CD8-positive, alpha-beta memory T cell (primary cell): ENCODE measurements at regions not wholly inside any gene's neighbourhood (a gene's known extent, or its start where the extent isn't known, plus 50 kb on each side); places are given as distances from the start of the nearest gene placed in this dataset.
A peak's percentile ranks its signal among the peaks of the same experiment; 100 is the strongest.
"Not testable (repeated sequence)": the region's sequence is repeated elsewhere in the genome, so short reads cannot be mapped to it uniquely, and the experiment has no call there.

Experiments used
- CTCF ChIA-PET: fragments of 350-600 bp; sonication (Branson Sonifier 250); formaldehyde crosslinking; loops from one replicate; lab custom pipeline; 2021; ENCODE audit warnings: antibody characterized with exemption; lab: Charles Lee
- POLR2A ChIA-PET: fragments of 350-600 bp; sonication (Branson Sonifier 250); formaldehyde crosslinking; loops from one replicate; lab custom pipeline; 2021; ENCODE audit warnings: antibody characterized with exemption; lab: Charles Lee
- DNase-seq, 5 donors: peaks; one replicate each; pipeline versions ENCODE4 v3.0.0 to v3.0.0-alpha.2; 2020 to 2022; ENCODE audit warnings: mixed read lengths in 1 of 5
- H3K27ac ChIP-seq: one replicate; pipeline ENCODE4 v1.7.0; 2013; ENCODE audit warnings: low read depth, mild to moderate bottlenecking, low read length, moderate library complexity
- H3K27me3 ChIP-seq: 2 replicates; pipeline ENCODE4 v1.7.0; 2013; ENCODE audit warnings: low read length, mild to moderate bottlenecking; ENCODE audit not compliant: insufficient read depth, poor library complexity, severe bottlenecking
- H3K36me3 ChIP-seq: 2 replicates; pipeline ENCODE4 v1.7.0; 2013; ENCODE audit warnings: mild to moderate bottlenecking, low read length, moderate library complexity; ENCODE audit not compliant: insufficient read depth
- H3K4me1 ChIP-seq: 2 replicates; pipeline ENCODE4 v1.7.0; 2013; ENCODE audit warnings: mild to moderate bottlenecking, low read length, moderate library complexity; ENCODE audit not compliant: insufficient read depth
- H3K4me3 ChIP-seq: 2 replicates; pipeline ENCODE4 v1.7.0; 2013; ENCODE audit warnings: mild to moderate bottlenecking, low read length
- H3K9me3 ChIP-seq: 2 replicates; pipeline ENCODE4 v1.7.0; 2013; ENCODE audit warnings: mild to moderate bottlenecking, low read length
- H3K27ac Mint-ChIP-seq, 8 donors: one replicate each; pipeline ENCODE4 v1.8.0; 2020 to 2021; ENCODE audit warnings: mixed read lengths in 8 of 8, mild to moderate bottlenecking in 6 of 8, inconsistent platforms in 3 of 8, moderate library complexity in 3 of 8
- H3K27me3 Mint-ChIP-seq, 2 donors: one replicate each; pipeline ENCODE4 v1.8.0; 2020 to 2021; ENCODE audit warnings: mixed read lengths in 2 of 2, mild to moderate bottlenecking in 1 of 2, moderate library complexity in 1 of 2
- H3K36me3 Mint-ChIP-seq, 3 donors: one replicate each; pipeline ENCODE4 v1.8.0; 2020 to 2021; ENCODE audit warnings: mixed read lengths in 3 of 3, inconsistent platforms in 1 of 3, mild to moderate bottlenecking in 1 of 3
- H3K4me1 Mint-ChIP-seq, 3 donors: one replicate each; pipeline ENCODE4 v1.8.0; 2020 to 2021; ENCODE audit warnings: mixed read lengths in 3 of 3, inconsistent platforms in 1 of 3, mild to moderate bottlenecking in 1 of 3
- H3K4me3 Mint-ChIP-seq, 7 donors: one replicate each; pipeline ENCODE4 v1.8.0; 2020 to 2021; ENCODE audit warnings: mixed read lengths in 7 of 7, mild to moderate bottlenecking in 6 of 7, moderate library complexity in 4 of 7, inconsistent platforms in 2 of 7
- H3K9me3 Mint-ChIP-seq, 5 donors: one replicate each; pipeline ENCODE4 v1.8.0; 2020 to 2022; ENCODE audit warnings: mixed read lengths in 5 of 5, mild to moderate bottlenecking in 3 of 5, moderate library complexity in 2 of 5, inconsistent platforms in 1 of 5

DNA sequence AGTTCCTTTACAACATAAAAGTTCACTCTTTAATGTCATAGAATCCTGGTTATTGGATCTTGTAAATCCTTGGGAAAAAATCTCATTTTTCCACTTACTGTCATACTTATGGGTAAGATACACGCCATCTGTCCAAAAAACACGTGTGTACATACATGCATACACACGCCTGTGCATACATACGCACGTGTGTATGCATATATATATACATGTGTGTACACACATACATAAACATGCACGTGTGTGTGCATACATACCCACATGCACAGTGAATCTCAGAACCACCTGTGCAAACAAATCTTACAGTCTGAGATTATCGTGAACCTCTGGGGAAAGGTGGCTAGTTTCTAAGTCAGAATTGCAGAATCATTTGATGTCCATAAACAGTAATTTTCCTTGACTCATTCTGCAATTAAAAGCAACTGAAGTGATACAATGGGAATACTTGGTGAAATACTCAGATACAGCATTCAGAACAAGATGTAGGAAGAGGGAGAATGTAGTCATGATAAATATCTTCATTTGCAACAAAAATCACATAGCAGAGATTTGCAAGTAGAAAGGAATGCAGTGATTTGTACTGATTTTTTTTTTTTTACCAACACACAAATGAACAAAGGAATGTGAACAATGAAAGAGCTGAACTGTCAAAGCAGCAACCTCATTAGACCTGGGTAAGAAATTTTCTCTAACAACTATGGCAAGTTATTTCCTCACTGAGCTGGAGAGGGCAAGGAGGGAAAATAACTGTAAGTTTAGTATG, 160.6 kb upstream of the POU1F1 start:
- H3K4me3 Mint-ChIP-seq: no peak overlapping the region
- H3K27me3 Mint-ChIP-seq: no peaks in the 10 kb centered on the region
- Histone ChIP-seq H3K27me3 (no peaks in the 10 kb centered on the region), H3K4me1 (no peaks in the 10 kb centered on the region), H3K36me3 (no peaks in the 10 kb centered on the region), H3K4me3 (no peak overlapping the region), H3K27ac (no peak overlapping the region), H3K9me3 (no peaks in the 10 kb centered on the region)
- POLR2A ChIA-PET: no interaction called here
- CTCF ChIA-PET: no interaction called here
- no peaks in the 10 kb centered on the region for H3K4me1 Mint-ChIP-seq
- DNase-seq: no peak
- H3K27ac Mint-ChIP-seq: no peak overlapping the region
- peaks cover 0 to 2% (median 0%) of the 10 kb centered on the region in 5 donors for H3K9me3 Mint-ChIP-seq
- H3K36me3 Mint-ChIP-seq: no peaks in the 10 kb centered on the region

DNA sequence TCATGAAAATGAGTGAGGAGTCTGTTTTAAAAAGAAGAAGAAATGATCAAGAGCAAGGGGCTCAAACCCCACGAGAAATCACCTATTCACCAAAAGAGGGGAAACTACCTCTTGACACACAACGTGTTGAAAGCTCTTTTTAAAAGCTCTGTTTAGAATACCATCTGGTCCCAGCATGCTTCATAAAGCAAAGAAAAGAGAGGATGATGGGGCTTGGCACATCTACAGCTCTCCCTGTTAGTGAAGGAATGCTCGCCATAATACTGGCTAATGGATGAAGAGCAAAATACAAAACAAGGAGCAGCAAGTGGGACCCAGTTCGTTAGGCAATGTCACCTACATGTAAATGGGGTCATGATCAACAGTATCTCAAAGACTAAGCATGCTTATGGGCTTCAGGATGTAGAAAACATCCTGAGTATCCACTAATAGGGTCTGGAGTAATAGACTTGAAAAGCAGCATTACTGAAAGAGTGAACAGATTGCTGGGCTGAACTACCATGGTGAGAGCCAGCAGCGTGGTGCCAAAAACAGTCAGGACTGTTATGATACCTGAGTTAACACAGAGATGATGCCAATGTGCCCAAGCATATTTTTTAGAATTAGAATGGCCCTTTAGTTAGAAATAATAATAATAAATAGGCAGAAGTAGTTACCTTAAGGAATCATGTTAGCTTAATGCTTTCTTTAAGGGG, 159.7 kb upstream of the POU1F1 start:
- no peaks in the 10 kb centered on the region for H3K36me3 Mint-ChIP-seq
- H3K4me3 Mint-ChIP-seq: no peak overlapping the region
- DNase-seq: no peak
- H3K9me3 ChIP-seq: no peaks in the 10 kb centered on the region
- no peaks in the 10 kb centered on the region for H3K27me3 ChIP-seq
- H3K4me3 ChIP-seq: no peak overlapping the region
- H3K4me1 ChIP-seq: no peaks in the 10 kb centered on the region
- H3K27ac Mint-ChIP-seq: peak overlapping the region in 1 of 8 donors; percentile 47
- POLR2A ChIA-PET: no interaction called here
- H3K27me3 Mint-ChIP-seq: no peaks in the 10 kb centered on the region
- no peaks in the 10 kb centered on the region for H3K36me3 ChIP-seq
- CTCF ChIA-PET: no interaction called here
- no peaks in the 10 kb centered on the region for H3K4me1 Mint-ChIP-seq
- peaks cover 0 to 2% (median 0%) of the 10 kb centered on the region in 5 donors for H3K9me3 Mint-ChIP-seq
- no peak overlapping the region for H3K27ac ChIP-seq

DNA sequence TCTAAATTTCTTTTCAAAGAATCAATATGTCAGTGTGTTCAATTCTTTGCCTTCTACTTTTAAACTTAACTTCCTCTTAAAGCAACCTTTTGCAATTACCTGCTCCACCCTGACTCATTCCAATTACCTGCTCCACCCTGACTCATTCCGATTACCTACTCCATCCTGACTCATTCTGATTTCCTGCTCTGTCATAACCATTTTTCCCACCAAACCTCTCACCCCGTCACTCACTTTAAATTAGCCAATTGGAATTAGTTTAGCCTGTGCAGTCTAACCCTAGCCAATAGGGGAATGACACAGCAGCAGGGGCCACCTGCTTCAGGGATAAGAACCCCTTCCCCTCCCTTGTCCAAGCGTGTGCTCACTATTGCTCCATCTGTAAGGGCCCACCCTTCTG, 157.1 kb upstream of the POU1F1 start:
- DNase-seq, H3K4me1 ChIP-seq, POLR2A ChIA-PET, H3K4me1 Mint-ChIP-seq, H3K36me3 ChIP-seq, H3K27me3 ChIP-seq, H3K27ac Mint-ChIP-seq, H3K9me3 Mint-ChIP-seq, H3K27me3 Mint-ChIP-seq, H3K4me3 Mint-ChIP-seq, CTCF ChIA-PET, H3K27ac ChIP-seq, H3K4me3 ChIP-seq, H3K36me3 Mint-ChIP-seq, H3K9me3 ChIP-seq: not testable (repeated sequence)

DNA sequence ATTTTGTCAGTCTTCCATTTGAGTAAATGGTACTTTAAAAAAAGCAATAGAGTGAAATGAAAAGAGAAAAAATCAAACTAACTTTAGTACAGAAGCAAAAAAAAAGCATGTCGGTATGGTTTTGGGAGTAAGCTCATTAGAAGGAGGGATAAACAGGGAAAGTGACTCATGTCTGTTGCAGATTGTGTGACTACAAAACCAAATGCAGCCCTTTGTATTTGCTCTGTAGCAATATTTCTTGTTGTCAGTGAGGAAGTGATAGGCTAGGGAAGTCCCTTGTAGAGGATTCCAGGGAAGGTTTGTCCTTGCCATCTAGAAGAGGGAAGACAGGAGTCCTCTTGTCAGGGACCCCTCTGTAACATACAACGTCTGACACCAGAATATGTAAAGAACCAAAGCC, 150.5 kb upstream of the POU1F1 start:
- no peaks in the 10 kb centered on the region for H3K9me3 Mint-ChIP-seq
- H3K27me3 ChIP-seq: no peaks in the 10 kb centered on the region
- no peaks in the 10 kb centered on the region for H3K36me3 ChIP-seq
- H3K9me3 ChIP-seq: no peaks in the 10 kb centered on the region
- POLR2A ChIA-PET: no interaction called here
- H3K36me3 Mint-ChIP-seq: no peaks in the 10 kb centered on the region
- no peaks in the 10 kb centered on the region for H3K4me1 ChIP-seq
- no peak overlapping the region for H3K27ac Mint-ChIP-seq
- CTCF ChIA-PET: no interaction called here
- no peak overlapping the region for H3K4me3 ChIP-seq
- DNase-seq: no peak
- no peaks in the 10 kb centered on the region for H3K27me3 Mint-ChIP-seq
- H3K4me1 Mint-ChIP-seq: no peaks in the 10 kb centered on the region
- H3K4me3 Mint-ChIP-seq: no peak overlapping the region
- H3K27ac ChIP-seq: no peak overlapping the region

DNA sequence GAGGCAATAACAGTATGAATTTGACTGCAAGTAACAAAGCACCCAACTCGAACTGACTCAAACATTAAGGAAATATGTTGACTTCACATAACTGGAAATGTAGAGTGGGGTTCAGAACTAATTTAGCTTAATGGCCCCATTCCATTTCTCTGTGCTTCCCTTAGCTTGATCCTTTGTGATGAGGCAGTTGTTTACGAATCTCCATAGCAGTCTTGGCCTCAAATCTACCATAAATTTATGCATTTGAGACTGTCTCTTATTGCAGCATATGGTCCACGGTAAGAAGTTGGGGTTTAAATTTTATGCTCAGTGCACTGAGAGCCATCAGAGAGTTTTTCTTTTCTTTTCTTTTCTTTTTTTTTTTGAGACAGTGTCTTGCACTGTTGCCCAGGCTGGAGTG, 148.7 kb upstream of the POU1F1 start:
- Mint-ChIP-seq H3K27ac (no peak overlapping the region), H3K4me1 (no peaks in the 10 kb centered on the region), H3K4me3 (no peak overlapping the region), H3K36me3 (no peaks in the 10 kb centered on the region), H3K27me3 (no peaks in the 10 kb centered on the region), H3K9me3 (no peaks in the 10 kb centered on the region)
- Histone ChIP-seq H3K27me3 (no peaks in the 10 kb centered on the region), H3K36me3 (no peaks in the 10 kb centered on the region), H3K4me3 (no peak overlapping the region), H3K9me3 (no peaks in the 10 kb centered on the region), H3K27ac (no peak overlapping the region), H3K4me1 (no peaks in the 10 kb centered on the region)
- CTCF ChIA-PET: no interaction called here
- no peak for DNase-seq
- POLR2A ChIA-PET: no interaction called here

DNA sequence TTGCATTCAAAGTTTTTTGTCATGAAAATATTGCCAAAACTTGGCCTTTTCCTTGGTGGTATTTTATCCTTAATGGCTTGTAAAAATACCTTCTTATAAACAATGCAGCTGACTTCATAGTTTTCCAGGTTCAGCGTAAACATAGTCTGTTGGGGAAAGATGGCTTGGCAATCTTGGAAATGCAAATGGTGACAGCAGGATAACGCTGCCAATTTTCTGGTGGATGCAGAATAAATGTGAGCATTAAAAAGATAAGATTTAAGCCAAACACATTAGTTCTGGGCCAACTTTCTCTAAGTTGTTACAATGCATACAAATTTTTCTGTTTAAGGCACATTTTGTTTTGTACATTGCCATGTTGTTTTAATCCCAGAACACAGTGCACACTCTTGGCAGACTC, 147.0 kb upstream of the POU1F1 start:
- Histone ChIP-seq H3K27ac (no peak overlapping the region), H3K9me3 (no peaks in the 10 kb centered on the region), H3K4me1 (no peaks in the 10 kb centered on the region), H3K27me3 (no peaks in the 10 kb centered on the region), H3K36me3 (no peaks in the 10 kb centered on the region), H3K4me3 (no peak overlapping the region)
- Mint-ChIP-seq H3K4me1 (no peaks in the 10 kb centered on the region), H3K9me3 (no peaks in the 10 kb centered on the region), H3K27me3 (no peaks in the 10 kb centered on the region), H3K36me3 (no peaks in the 10 kb centered on the region), H3K27ac (no peak overlapping the region), H3K4me3 (no peak overlapping the region)
- ChIA-PET CTCF (no interaction called here), POLR2A (no interaction called here)
- DNase-seq: no peak

DNA sequence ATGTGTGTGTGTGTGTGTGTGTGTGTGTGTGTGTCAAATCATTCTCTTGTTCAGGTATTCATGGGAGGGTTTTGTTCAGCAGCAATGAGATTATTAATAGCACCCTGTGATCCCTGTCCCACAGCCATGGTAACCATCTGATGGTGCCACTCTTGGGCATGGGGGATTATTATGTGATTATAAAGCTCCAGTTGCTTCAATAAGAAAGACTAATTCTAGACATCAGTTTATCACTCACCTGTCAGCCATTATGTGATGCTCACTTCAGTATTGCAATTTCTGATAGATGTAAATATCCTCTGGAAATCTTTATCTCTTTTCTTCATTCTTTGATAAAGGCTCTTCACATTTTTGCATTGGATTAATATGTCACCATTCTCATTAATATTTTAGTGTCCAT, 145.9 kb upstream of the POU1F1 start:
- Histone ChIP-seq H3K36me3 (no peaks in the 10 kb centered on the region), H3K27ac (no peak overlapping the region), H3K27me3 (no peaks in the 10 kb centered on the region), H3K4me1 (no peaks in the 10 kb centered on the region), H3K4me3 (no peak overlapping the region), H3K9me3 (no peaks in the 10 kb centered on the region)
- Mint-ChIP-seq H3K4me1 (no peaks in the 10 kb centered on the region), H3K27me3 (no peaks in the 10 kb centered on the region), H3K9me3 (no peaks in the 10 kb centered on the region), H3K36me3 (no peaks in the 10 kb centered on the region), H3K4me3 (no peak overlapping the region), H3K27ac (no peak overlapping the region)
- ChIA-PET POLR2A (no interaction called here), CTCF (no interaction called here)
- no peak for DNase-seq

DNA sequence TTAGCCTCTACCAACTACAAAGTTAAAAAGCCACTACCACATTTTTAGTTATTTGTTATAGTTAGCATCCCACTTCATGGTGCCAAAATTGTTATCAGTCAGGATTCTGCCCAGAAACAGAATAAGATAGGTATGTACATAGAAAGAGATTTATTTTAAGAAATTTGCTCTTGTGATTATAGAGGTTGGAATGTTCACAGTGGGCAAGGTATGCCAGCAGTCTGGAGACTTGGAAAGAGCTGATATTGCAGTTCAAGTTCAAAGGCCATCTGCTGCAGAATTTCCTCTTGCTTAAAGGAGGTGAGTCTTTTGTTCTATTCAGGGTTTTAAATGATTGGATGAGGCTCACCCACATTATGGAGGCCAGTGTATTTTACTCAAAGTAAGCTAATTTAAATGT, 143.8 kb upstream of the POU1F1 start:
- H3K4me3 ChIP-seq: no peak overlapping the region
- CTCF ChIA-PET: no interaction called here

More for the DNA sequence above, 143.8 kb upstream of the POU1F1 start:
- H3K27ac ChIP-seq: no peak overlapping the region
- no peaks in the 10 kb centered on the region for H3K4me1 ChIP-seq
- POLR2A ChIA-PET: no interaction called here
- DNase-seq: no peak
- Mint-ChIP-seq H3K4me3 (no peak overlapping the region), H3K27ac (no peak overlapping the region), H3K9me3 (no peaks in the 10 kb centered on the region), H3K27me3 (no peaks in the 10 kb centered on the region), H3K4me1 (no peaks in the 10 kb centered on the region), H3K36me3 (no peaks in the 10 kb centered on the region)
- H3K27me3 ChIP-seq: no peaks in the 10 kb centered on the region
- H3K9me3 ChIP-seq: no peaks in the 10 kb centered on the region
- no peaks in the 10 kb centered on the region for H3K36me3 ChIP-seq
